ENCODE measurements at regions not wholly inside any gene's neighbourhood (a gene's known extent, or its start where the extent isn't known, plus 50 kb on each side); places are given as distances from the start of the nearest gene placed in this dataset.
"Not testable (repeated sequence)": the region's sequence is repeated elsewhere in the genome, so short reads cannot be mapped to it uniquely, and the experiment has no call there.

GRCh38 chr7:10507032-10507431 is 466.6 kb upstream of the PHF14 start:
- no peak for DNase-seq

- no peak for DNase-seq
Observed at GRCh38 chr7:10521306-10521705, 452.4 kb upstream of the PHF14 start.

GRCh38 chr7:10533429-10533828 is 440.2 kb upstream of the PHF14 start:
- not testable (repeated sequence) for DNase-seq

GRCh38 chr7:10536561-10536960 is 437.1 kb upstream of the PHF14 start:
- DNase-seq: no peak

- no peak for DNase-seq
Observed at GRCh38 chr7:10537764-10538163, 435.9 kb upstream of the PHF14 start.

GRCh38 chr7:10557375-10557774 is 416.3 kb upstream of the PHF14 start:
- no peak for DNase-seq

- DNase-seq: no peak
Observed at GRCh38 chr7:10560497-10560896, 413.2 kb upstream of the PHF14 start.

- no peak for DNase-seq
Observed at GRCh38 chr7:10568891-10569290, 404.8 kb upstream of the PHF14 start.

- no peak for DNase-seq
Observed at GRCh38 chr7:10571759-10572158, 401.9 kb upstream of the PHF14 start.

GRCh38 chr7:10577866-10578374 is 395.8 kb upstream of the PHF14 start:
- DNase-seq: no peak

GRCh38 chr7:10579561-10579960 is 394.1 kb upstream of the PHF14 start:
- no peak for DNase-seq

- no peak for DNase-seq
Observed at GRCh38 chr7:10584886-10585285, 388.8 kb upstream of the PHF14 start.

- DNase-seq: no peak
Observed at GRCh38 chr7:10588084-10588483, 385.6 kb upstream of the PHF14 start.

GRCh38 chr7:10592604-10593003 is 381.1 kb upstream of the PHF14 start:
- no peak for DNase-seq

GRCh38 chr7:10593080-10593479 is 380.6 kb upstream of the PHF14 start:
- no peak for DNase-seq

- DNase-seq: no peak
Observed at GRCh38 chr7:10596827-10597226, 376.8 kb upstream of the PHF14 start.

GRCh38 chr7:10604128-10604527 is 369.5 kb upstream of the PHF14 start:
- no peak for DNase-seq

GRCh38 chr7:10612950-10613349 is 360.7 kb upstream of the PHF14 start:
- DNase-seq: no peak

- DNase-seq: no peak
Observed at GRCh38 chr7:10618953-10619352, 354.7 kb upstream of the PHF14 start.

- no peak for DNase-seq
Observed at GRCh38 chr7:10632712-10633111, 341.0 kb upstream of the PHF14 start.

- no peak for DNase-seq
Observed at GRCh38 chr7:10634239-10634638, 339.4 kb upstream of the PHF14 start.

GRCh38 chr7:10637991-10638390 is 335.7 kb upstream of the PHF14 start:
- DNase-seq: no peak

- DNase-seq: no peak
Observed at GRCh38 chr7:10643545-10643944, 330.1 kb upstream of the PHF14 start.

GRCh38 chr7:10644849-10645248 is 328.8 kb upstream of the PHF14 start:
- no peak for DNase-seq

GRCh38 chr7:10646194-10646593 is 327.5 kb upstream of the PHF14 start:
- DNase-seq: no peak

- no peak for DNase-seq
Observed at GRCh38 chr7:10648289-10648688, 325.4 kb upstream of the PHF14 start.
